ENCODE measurements at regions not wholly inside any gene's neighbourhood (a gene's known extent, or its start where the extent isn't known, plus 50 kb on each side); places are given as distances from the start of the nearest gene placed in this dataset.

- no peak overlapping the region for H3K27ac ChIP-seq
- H3K4me2 ChIP-seq (ENCODE audit: low read length): no peak overlapping the region
- H2AFZ ChIP-seq: no peak overlapping the region
- H3K27me3 ChIP-seq (ENCODE audit: control insufficient read depth, insufficient read depth, low read length): no peaks in the 10 kb centered on the region
- no peaks in the 10 kb centered on the region for H3K36me3 ChIP-seq (ENCODE audit: control insufficient read depth, insufficient read depth, low read length)
- no peak overlapping the region for H3K9ac ChIP-seq
- H3K4me1 ChIP-seq: no peaks in the 10 kb centered on the region
- no peak overlapping the region for H3K4me3 ChIP-seq (ENCODE audit: low read depth, low read length)
- H3K79me2 ChIP-seq: no peaks in the 10 kb centered on the region
- H3K9me3 ChIP-seq (ENCODE audit: control insufficient read depth, low read length): no peaks in the 10 kb centered on the region
- no peak for TF ChIP-seq CTCF (IDR thresholded peaks at IDR 0.05)
These were observed 790.5 kb downstream of the RNF144A start for GRCh38 chr2:7707723-7708122.

GRCh38 chr2:7709907-7710306 lies 792.7 kb downstream of the RNF144A start:
- Histone ChIP-seq H3K27me3 (ENCODE audit: control insufficient read depth, insufficient read depth, low read length) (no peaks in the 10 kb centered on the region), H3K4me1 (no peaks in the 10 kb centered on the region), H3K9me3 (ENCODE audit: control insufficient read depth, low read length) (no peaks in the 10 kb centered on the region), H2AFZ (no peak overlapping the region), H3K9ac (no peak overlapping the region), H3K79me2 (no peaks in the 10 kb centered on the region), H3K27ac (no peak overlapping the region), H3K36me3 (ENCODE audit: control insufficient read depth, insufficient read depth, low read length) (no peaks in the 10 kb centered on the region), H3K4me2 (ENCODE audit: low read length) (no peak overlapping the region), H3K4me3 (ENCODE audit: low read depth, low read length) (no peak overlapping the region)
- TF ChIP-seq CTCF (IDR thresholded peaks at IDR 0.05): no peak

DNA sequence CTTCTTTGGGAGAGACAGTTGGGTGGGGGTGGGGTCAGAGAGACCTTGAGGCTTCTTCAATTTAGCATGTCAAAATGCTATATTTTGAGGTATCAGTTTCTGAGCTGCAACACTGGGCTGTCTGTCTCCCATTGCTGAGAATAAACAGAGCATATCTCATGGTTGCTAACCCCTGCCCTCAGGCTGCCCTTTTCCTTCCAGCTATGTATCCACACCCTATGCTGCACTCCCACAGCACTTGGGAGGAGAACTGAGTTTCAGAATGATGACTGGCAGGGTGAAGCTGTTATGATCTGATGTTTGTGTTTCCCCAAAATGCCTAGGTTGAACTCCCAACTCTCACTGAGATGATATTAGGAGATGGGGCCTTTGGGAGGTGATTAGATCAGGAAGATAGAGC lies 794.0 kb downstream of the RNF144A start:
- Histone ChIP-seq H3K27me3 (ENCODE audit: control insufficient read depth, insufficient read depth, low read length) (no peaks in the 10 kb centered on the region), H3K4me1 (no peaks in the 10 kb centered on the region), H3K27ac (no peak overlapping the region), H2AFZ (no peak overlapping the region), H3K4me2 (ENCODE audit: low read length) (no peak overlapping the region), H3K36me3 (ENCODE audit: control insufficient read depth, insufficient read depth, low read length) (no peaks in the 10 kb centered on the region), H3K9ac (no peak overlapping the region), H3K4me3 (ENCODE audit: low read depth, low read length) (no peak overlapping the region), H3K79me2 (no peaks in the 10 kb centered on the region), H3K9me3 (ENCODE audit: control insufficient read depth, low read length) (no peaks in the 10 kb centered on the region)
- no peak for TF ChIP-seq CTCF (IDR thresholded peaks at IDR 0.05)

- no peaks in the 10 kb centered on the region for H3K4me1 ChIP-seq
These were observed 802.7 kb downstream of the RNF144A start for GRCh38 chr2:7719876-7720275.

More at GRCh38 chr2:7719876-7720275, 802.7 kb downstream of the RNF144A start:
- H3K4me2 ChIP-seq (ENCODE audit: low read length): no peak overlapping the region
- no peak overlapping the region for H3K27ac ChIP-seq
- no peaks in the 10 kb centered on the region for H3K27me3 ChIP-seq (ENCODE audit: control insufficient read depth, insufficient read depth, low read length)
- no peaks in the 10 kb centered on the region for H3K9me3 ChIP-seq (ENCODE audit: control insufficient read depth, low read length)
- no peaks in the 10 kb centered on the region for H3K36me3 ChIP-seq (ENCODE audit: control insufficient read depth, insufficient read depth, low read length)
- H3K79me2 ChIP-seq: no peaks in the 10 kb centered on the region
- no peak overlapping the region for H3K9ac ChIP-seq
- TF ChIP-seq CTCF (IDR thresholded peaks at IDR 0.05): no peak
- no peak overlapping the region for H2AFZ ChIP-seq
- no peak overlapping the region for H3K4me3 ChIP-seq (ENCODE audit: low read depth, low read length)

Data from parathyroid adenoma (tissue), 2 donors.